SK-N-SH treated with all-trans-retinoic acid at 6 μM for 48 hours (cell line): ENCODE measurements at regions not wholly inside any gene's neighbourhood (a gene's known extent, or its start where the extent isn't known, plus 50 kb on each side); places are given as distances from the start of the nearest gene placed in this dataset.
"Not testable (repeated sequence)": the region's sequence is repeated elsewhere in the genome, so short reads cannot be mapped to it uniquely, and the experiment has no call there.

ENCODE experiments used
- ATAC-seq: fragments of 200-7000 bp; cut with Tn5 transposase; 3 replicates; pipeline ENCODE4 v1.9.1; 2020; ENCODE audit warnings: mild to moderate bottlenecking, moderate library complexity
- BACH2 ChIP-seq: fragments of 250-450 bp; sonication (Bioruptor Pico); IDR thresholded peaks from 2 replicates; pipeline ENCODE4 v1.9.0; 2021; ENCODE audit warnings: mild to moderate bottlenecking, borderline replicate concordance
- CSDC2 ChIP-seq: fragments of 250-450 bp; sonication (Bioruptor Pico); IDR thresholded peaks from 2 replicates; pipeline ENCODE4 v1.5.0; 2020; ENCODE audit warnings: mild to moderate bottlenecking, moderate library complexity
- ESRRG ChIP-seq: fragments of 250-450 bp; sonication (Bioruptor Pico); IDR thresholded peaks from 2 replicates; pipeline ENCODE4 v1.6.1; 2021; ENCODE audit warnings: mild to moderate bottlenecking
- GLIS3 ChIP-seq: fragments of 250-450 bp; sonication (Bioruptor Pico); IDR thresholded peaks from 2 replicates; pipeline ENCODE4 v1.5.0; 2020; ENCODE audit warnings: mild to moderate bottlenecking, moderate library complexity
- ISL1 ChIP-seq: fragments of 250-450 bp; sonication (Bioruptor Pico); IDR thresholded peaks from 2 replicates; pipeline ENCODE4 v2.1.2; 2022; ENCODE audit warnings: mild to moderate bottlenecking, moderate library complexity
- OSR1 ChIP-seq: fragments of 250-450 bp; sonication (Bioruptor Pico); IDR thresholded peaks from 2 replicates; pipeline ENCODE4 v1.8.0; 2022; ENCODE audit warnings: moderate library complexity, mild to moderate bottlenecking, inconsistent platforms
- PPARA ChIP-seq: fragments of 250-450 bp; sonication (Bioruptor Pico); IDR thresholded peaks from 2 replicates; pipeline ENCODE4 v1.5.0; 2020; ENCODE audit warnings: mild to moderate bottlenecking, borderline replicate concordance
- RARB ChIP-seq: fragments of 250-450 bp; sonication (Bioruptor Pico); IDR thresholded peaks from 2 replicates; pipeline ENCODE4 v1.8.0; 2021; ENCODE audit warnings: mild to moderate bottlenecking, moderate library complexity
- SNAI2 ChIP-seq: fragments of 250-450 bp; sonication (Bioruptor Pico); IDR thresholded peaks from 2 replicates; pipeline ENCODE4 v1.5.0; 2020; ENCODE audit warnings: mild to moderate bottlenecking, moderate library complexity
- TCF4 ChIP-seq: fragments of 250-450 bp; sonication (Bioruptor Pico); IDR thresholded peaks from 2 replicates; pipeline ENCODE4 v1.8.0; 2021; ENCODE audit warnings: mild to moderate bottlenecking, moderate library complexity, borderline replicate concordance
- TOX ChIP-seq: fragments of 250-450 bp; sonication (Bioruptor Pico); IDR thresholded peaks from 2 replicates; pipeline ENCODE4 v1.8.0; 2021; ENCODE audit warnings: mild to moderate bottlenecking, moderate library complexity, borderline replicate concordance
- ZC3H10 ChIP-seq: fragments of 250-450 bp; sonication (Bioruptor Pico); IDR thresholded peaks from 2 replicates; pipeline ENCODE4 v1.5.1; 2021; ENCODE audit warnings: mild to moderate bottlenecking, moderate library complexity
- ZFP3 ChIP-seq: fragments of 250-450 bp; sonication (Bioruptor Pico); IDR thresholded peaks from 2 replicates; pipeline ENCODE4 v1.5.0; 2020; ENCODE audit warnings: mild to moderate bottlenecking, moderate library complexity
- ZFP30 ChIP-seq: fragments of 450-650 bp; formaldehyde crosslinking; IDR thresholded peaks from 2 replicates; pipeline ENCODE4 v1.5.0; 2022; ENCODE audit warnings: mild to moderate bottlenecking, moderate library complexity
- ZNF565 ChIP-seq: fragments of 450-650 bp; formaldehyde crosslinking; conservative IDR thresholded peaks from 2 replicates; pipeline ENCODE4 v1.5.0; 2020; ENCODE audit warnings: low read depth, mild to moderate bottlenecking, moderate library complexity
- TF ChIP-seq, protein P1 (sequence below): fragments of 250-450 bp; sonication (Bioruptor Pico); IDR thresholded peaks from 2 replicates; pipeline ENCODE4 v1.8.0; 2020; ENCODE audit warnings: mild to moderate bottlenecking, moderate library complexity, borderline replicate concordance
- TF ChIP-seq, protein P2 (sequence below): fragments of 250-450 bp; sonication (Bioruptor Pico); IDR thresholded peaks from 2 replicates; pipeline ENCODE4 v1.5.1; 2021; ENCODE audit warnings: mild to moderate bottlenecking, moderate library complexity
- TF ChIP-seq, protein P3 (sequence below): fragments of 250-450 bp; sonication (Bioruptor Pico); IDR thresholded peaks from 2 replicates; pipeline ENCODE4 v1.5.0; 2020; ENCODE audit warnings: mild to moderate bottlenecking, moderate library complexity
- TF ChIP-seq, protein P4 (sequence below): fragments of 250-450 bp; sonication (Bioruptor Pico); IDR thresholded peaks from 2 replicates; pipeline ENCODE4 v1.8.0; 2021; ENCODE audit warnings: low read depth, mild to moderate bottlenecking, moderate library complexity, borderline replicate concordance
- TF ChIP-seq, protein P5 (sequence below): fragments of 250-450 bp; sonication (Bioruptor Pico); IDR thresholded peaks from 2 replicates; pipeline ENCODE4 v1.5.1; 2020; ENCODE audit warnings: low read depth, mild to moderate bottlenecking, moderate library complexity

DNA sequence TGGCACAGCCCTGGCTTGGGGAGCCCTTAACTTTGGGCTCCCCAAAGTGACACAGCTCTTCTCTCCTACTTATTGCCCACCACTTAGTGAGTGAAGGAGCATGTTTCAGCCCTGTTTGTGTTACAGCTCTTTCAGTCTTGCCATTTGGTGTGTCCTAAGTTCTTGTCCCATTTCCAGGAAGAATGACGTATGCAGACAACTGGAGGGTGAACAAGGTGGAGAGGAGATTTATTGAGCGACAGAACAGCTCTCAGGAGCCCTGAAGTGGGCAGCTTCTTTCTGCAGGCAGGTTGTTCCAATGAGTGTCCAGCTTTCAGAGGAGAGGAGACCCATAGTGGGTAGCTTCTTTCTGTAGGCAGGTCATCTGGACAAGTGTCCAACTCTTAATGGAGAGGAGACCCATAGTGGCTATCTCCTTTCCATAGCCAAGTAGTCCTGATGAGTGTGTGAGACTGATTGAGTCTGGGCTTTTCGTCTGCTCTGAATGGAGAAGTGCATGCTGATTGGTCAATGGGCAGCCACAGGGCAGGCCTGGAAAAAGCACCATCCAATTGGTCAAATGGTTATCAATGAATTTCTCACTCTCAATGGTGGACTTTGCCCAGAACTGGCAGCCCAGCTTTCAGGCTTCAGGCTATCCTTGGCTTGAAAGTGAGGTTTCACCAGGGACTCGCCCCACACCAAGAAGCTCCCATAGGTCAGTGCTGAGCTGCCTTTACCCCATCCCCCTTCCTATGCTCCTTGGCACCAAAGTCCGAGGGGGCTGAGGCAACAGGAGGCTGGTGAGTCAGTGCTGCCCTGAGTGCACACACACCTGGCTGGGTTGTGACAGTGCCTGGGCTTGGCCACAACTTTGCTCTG lies 688.2 kb downstream of the NYAP2 start:
- ATAC-seq: no peak
- TF ChIP-seq ZFP3 (CRISPR knock-in tag): no peak
- TF ChIP-seq, protein P1, sequence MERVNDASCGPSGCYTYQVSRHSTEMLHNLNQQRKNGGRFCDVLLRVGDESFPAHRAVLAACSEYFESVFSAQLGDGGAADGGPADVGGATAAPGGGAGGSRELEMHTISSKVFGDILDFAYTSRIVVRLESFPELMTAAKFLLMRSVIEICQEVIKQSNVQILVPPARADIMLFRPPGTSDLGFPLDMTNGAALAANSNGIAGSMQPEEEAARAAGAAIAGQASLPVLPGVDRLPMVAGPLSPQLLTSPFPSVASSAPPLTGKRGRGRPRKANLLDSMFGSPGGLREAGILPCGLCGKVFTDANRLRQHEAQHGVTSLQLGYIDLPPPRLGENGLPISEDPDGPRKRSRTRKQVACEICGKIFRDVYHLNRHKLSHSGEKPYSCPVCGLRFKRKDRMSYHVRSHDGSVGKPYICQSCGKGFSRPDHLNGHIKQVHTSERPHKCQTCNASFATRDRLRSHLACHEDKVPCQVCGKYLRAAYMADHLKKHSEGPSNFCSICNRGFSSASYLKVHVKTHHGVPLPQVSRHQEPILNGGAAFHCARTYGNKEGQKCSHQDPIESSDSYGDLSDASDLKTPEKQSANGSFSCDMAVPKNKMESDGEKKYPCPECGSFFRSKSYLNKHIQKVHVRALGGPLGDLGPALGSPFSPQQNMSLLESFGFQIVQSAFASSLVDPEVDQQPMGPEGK (CRISPR knock-in tag): no peak
- no peak for TF ChIP-seq TOX (CRISPR knock-in tag)
- no peak for TF ChIP-seq GLIS3
- TF ChIP-seq OSR1 (CRISPR knock-in tag): no peak
- no peak for TF ChIP-seq PPARA (CRISPR knock-in tag)
- no peak for TF ChIP-seq ZFP30 (CRISPR knock-in tag)
- no peak for TF ChIP-seq ISL1 (CRISPR knock-in tag)
- TF ChIP-seq, protein P2, sequence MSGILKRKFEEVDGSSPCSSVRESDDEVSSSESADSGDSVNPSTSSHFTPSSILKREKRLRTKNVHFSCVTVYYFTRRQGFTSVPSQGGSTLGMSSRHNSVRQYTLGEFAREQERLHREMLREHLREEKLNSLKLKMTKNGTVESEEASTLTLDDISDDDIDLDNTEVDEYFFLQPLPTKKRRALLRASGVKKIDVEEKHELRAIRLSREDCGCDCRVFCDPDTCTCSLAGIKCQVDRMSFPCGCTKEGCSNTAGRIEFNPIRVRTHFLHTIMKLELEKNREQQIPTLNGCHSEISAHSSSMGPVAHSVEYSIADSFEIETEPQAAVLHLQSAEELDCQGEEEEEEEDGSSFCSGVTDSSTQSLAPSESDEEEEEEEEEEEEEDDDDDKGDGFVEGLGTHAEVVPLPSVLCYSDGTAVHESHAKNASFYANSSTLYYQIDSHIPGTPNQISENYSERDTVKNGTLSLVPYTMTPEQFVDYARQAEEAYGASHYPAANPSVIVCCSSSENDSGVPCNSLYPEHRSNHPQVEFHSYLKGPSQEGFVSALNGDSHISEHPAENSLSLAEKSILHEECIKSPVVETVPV (CRISPR knock-in tag): no peak
- TF ChIP-seq BACH2 (CRISPR knock-in tag): no peak
- TF ChIP-seq ZC3H10 (CRISPR knock-in tag): no peak
- TF ChIP-seq ZNF565 (CRISPR knock-in tag): no peak

DNA sequence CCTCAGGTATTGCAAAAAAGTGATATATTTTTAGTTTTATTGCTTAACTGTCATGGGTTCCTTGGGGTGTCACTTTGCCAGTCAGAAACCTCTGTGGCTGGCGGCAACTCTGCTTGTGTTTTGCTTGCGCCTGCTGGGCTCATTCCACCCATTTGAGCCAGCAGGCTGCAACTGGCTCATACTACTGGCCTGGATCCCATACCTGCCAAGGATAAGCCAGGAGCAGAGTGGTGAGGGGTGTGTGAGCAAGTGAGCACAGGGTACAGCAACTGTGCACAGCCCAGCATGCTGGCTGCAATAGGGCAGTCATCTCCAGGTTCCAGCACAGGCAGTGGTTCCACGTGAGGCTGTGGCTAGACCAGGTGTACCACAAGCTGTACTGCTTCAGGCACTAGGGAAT lies 687.5 kb downstream of the NYAP2 start:
- no peak for ATAC-seq
- no peak for TF ChIP-seq BACH2 (CRISPR knock-in tag)
- TF ChIP-seq GLIS3: no peak
- TF ChIP-seq ESRRG: no peak
- TF ChIP-seq, all 23 proteins: peak for 0

DNA sequence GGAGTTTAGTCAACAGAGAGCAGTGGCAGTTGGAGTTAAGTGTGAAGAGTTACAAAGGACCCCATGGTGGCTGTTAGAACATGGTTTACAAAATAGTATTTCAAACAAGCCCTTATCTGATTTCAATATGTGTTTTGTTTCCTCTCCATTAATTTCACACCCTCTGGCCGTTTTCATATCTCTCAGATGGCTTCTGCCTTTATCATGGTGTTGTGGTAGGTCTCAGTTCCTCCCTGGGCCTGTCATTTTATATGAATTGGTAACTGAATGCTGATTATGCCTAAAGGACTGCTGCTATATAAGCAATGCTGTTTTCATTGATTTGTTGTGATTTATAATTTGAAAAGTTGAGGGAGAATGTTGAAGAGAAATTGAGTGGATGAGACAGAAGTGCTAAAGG lies 686.7 kb downstream of the NYAP2 start:
- TF ChIP-seq ZFP3 (CRISPR knock-in tag) (no peak), PPARA (CRISPR knock-in tag) (no peak), ZC3H10 (CRISPR knock-in tag) (no peak), ISL1 (CRISPR knock-in tag) (no peak), TCF4 (CRISPR knock-in tag) (no peak), CSDC2 (CRISPR knock-in tag) (no peak), SNAI2 (CRISPR knock-in tag) (no peak), ESRRG (no peak), ZFP30 (CRISPR knock-in tag) (no peak), RARB (no peak)
- TF ChIP-seq, protein P3, sequence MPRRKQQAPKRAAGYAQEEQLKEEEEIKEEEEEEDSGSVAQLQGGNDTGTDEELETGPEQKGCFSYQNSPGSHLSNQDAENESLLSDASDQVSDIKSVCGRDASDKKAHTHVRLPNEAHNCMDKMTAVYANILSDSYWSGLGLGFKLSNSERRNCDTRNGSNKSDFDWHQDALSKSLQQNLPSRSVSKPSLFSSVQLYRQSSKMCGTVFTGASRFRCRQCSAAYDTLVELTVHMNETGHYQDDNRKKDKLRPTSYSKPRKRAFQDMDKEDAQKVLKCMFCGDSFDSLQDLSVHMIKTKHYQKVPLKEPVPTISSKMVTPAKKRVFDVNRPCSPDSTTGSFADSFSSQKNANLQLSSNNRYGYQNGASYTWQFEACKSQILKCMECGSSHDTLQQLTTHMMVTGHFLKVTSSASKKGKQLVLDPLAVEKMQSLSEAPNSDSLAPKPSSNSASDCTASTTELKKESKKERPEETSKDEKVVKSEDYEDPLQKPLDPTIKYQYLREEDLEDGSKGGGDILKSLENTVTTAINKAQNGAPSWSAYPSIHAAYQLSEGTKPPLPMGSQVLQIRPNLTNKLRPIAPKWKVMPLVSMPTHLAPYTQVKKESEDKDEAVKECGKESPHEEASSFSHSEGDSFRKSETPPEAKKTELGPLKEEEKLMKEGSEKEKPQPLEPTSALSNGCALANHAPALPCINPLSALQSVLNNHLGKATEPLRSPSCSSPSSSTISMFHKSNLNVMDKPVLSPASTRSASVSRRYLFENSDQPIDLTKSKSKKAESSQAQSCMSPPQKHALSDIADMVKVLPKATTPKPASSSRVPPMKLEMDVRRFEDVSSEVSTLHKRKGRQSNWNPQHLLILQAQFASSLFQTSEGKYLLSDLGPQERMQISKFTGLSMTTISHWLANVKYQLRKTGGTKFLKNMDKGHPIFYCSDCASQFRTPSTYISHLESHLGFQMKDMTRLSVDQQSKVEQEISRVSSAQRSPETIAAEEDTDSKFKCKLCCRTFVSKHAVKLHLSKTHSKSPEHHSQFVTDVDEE (CRISPR knock-in tag): no peak
- TF ChIP-seq, protein P4, sequence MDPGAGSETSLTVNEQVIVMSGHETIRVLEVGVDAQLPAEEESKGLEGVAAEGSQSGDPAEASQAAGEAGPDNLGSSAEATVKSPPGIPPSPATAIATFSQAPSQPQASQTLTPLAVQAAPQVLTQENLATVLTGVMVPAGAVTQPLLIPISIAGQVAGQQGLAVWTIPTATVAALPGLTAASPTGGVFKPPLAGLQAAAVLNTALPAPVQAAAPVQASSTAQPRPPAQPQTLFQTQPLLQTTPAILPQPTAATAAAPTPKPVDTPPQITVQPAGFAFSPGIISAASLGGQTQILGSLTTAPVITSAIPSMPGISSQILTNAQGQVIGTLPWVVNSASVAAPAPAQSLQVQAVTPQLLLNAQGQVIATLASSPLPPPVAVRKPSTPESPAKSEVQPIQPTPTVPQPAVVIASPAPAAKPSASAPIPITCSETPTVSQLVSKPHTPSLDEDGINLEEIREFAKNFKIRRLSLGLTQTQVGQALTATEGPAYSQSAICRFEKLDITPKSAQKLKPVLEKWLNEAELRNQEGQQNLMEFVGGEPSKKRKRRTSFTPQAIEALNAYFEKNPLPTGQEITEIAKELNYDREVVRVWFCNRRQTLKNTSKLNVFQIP (CRISPR knock-in tag): no peak
- TF ChIP-seq, protein P1 (CRISPR knock-in tag): no peak
- TF ChIP-seq, protein P5, sequence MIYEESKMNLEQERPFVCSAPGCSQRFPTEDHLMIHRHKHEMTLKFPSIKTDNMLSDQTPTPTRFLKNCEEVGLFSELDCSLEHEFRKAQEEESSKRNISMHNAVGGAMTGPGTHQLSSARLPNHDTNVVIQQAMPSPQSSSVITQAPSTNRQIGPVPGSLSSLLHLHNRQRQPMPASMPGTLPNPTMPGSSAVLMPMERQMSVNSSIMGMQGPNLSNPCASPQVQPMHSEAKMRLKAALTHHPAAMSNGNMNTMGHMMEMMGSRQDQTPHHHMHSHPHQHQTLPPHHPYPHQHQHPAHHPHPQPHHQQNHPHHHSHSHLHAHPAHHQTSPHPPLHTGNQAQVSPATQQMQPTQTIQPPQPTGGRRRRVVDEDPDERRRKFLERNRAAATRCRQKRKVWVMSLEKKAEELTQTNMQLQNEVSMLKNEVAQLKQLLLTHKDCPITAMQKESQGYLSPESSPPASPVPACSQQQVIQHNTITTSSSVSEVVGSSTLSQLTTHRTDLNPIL (CRISPR knock-in tag): no peak
- no peak for ATAC-seq

DNA sequence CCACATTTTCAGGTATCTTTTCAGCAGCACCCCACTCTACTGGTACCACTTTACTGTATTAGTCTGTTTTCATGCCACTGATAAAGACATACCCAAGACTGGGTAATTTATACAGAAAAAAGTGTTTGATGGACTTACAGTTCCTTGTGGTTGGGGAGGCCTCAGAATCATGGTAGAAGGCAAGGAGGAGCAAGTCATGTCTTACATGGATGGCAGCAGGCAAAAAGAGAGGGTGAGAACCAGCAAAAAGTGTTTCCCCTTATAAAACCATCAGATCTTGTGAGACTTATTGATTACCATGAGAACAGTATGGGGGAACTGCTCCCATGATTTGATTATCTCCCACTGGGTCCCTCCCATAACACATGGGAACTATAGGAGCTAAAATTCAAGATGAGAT lies 685.9 kb downstream of the NYAP2 start:
- ATAC-seq: not testable (repeated sequence)
